CD8-positive, alpha-beta memory T cell (primary cell): ENCODE measurements at regions not wholly inside any gene's neighbourhood (a gene's known extent, or its start where the extent isn't known, plus 50 kb on each side); places are given as distances from the start of the nearest gene placed in this dataset.

Source experiments
- CTCF ChIA-PET: fragments of 350-600 bp; sonication (Branson Sonifier 250); formaldehyde crosslinking; loops from one replicate; lab custom pipeline; 2021; ENCODE audit warnings: antibody characterized with exemption; lab: Charles Lee
- POLR2A ChIA-PET: fragments of 350-600 bp; sonication (Branson Sonifier 250); formaldehyde crosslinking; loops from one replicate; lab custom pipeline; 2021; ENCODE audit warnings: antibody characterized with exemption; lab: Charles Lee
- DNase-seq, 5 donors: peaks; one replicate each; pipeline versions ENCODE4 v3.0.0 to v3.0.0-alpha.2; 2020 to 2022; ENCODE audit warnings: mixed read lengths in 1 of 5
- H3K27ac ChIP-seq: one replicate; pipeline ENCODE4 v1.7.0; 2013; ENCODE audit warnings: low read depth, mild to moderate bottlenecking, low read length, moderate library complexity
- H3K27me3 ChIP-seq: 2 replicates; pipeline ENCODE4 v1.7.0; 2013; ENCODE audit warnings: low read length, mild to moderate bottlenecking; ENCODE audit not compliant: insufficient read depth, poor library complexity, severe bottlenecking
- H3K36me3 ChIP-seq: 2 replicates; pipeline ENCODE4 v1.7.0; 2013; ENCODE audit warnings: mild to moderate bottlenecking, low read length, moderate library complexity; ENCODE audit not compliant: insufficient read depth
- H3K4me1 ChIP-seq: 2 replicates; pipeline ENCODE4 v1.7.0; 2013; ENCODE audit warnings: mild to moderate bottlenecking, low read length, moderate library complexity; ENCODE audit not compliant: insufficient read depth
- H3K4me3 ChIP-seq: 2 replicates; pipeline ENCODE4 v1.7.0; 2013; ENCODE audit warnings: mild to moderate bottlenecking, low read length
- H3K9me3 ChIP-seq: 2 replicates; pipeline ENCODE4 v1.7.0; 2013; ENCODE audit warnings: mild to moderate bottlenecking, low read length
- H3K27ac Mint-ChIP-seq, 8 donors: one replicate each; pipeline ENCODE4 v1.8.0; 2020 to 2021; ENCODE audit warnings: mixed read lengths in 8 of 8, mild to moderate bottlenecking in 6 of 8, inconsistent platforms in 3 of 8, moderate library complexity in 3 of 8
- H3K27me3 Mint-ChIP-seq, 2 donors: one replicate each; pipeline ENCODE4 v1.8.0; 2020 to 2021; ENCODE audit warnings: mixed read lengths in 2 of 2, mild to moderate bottlenecking in 1 of 2, moderate library complexity in 1 of 2
- H3K36me3 Mint-ChIP-seq, 3 donors: one replicate each; pipeline ENCODE4 v1.8.0; 2020 to 2021; ENCODE audit warnings: mixed read lengths in 3 of 3, inconsistent platforms in 1 of 3, mild to moderate bottlenecking in 1 of 3
- H3K4me1 Mint-ChIP-seq, 3 donors: one replicate each; pipeline ENCODE4 v1.8.0; 2020 to 2021; ENCODE audit warnings: mixed read lengths in 3 of 3, inconsistent platforms in 1 of 3, mild to moderate bottlenecking in 1 of 3
- H3K4me3 Mint-ChIP-seq, 7 donors: one replicate each; pipeline ENCODE4 v1.8.0; 2020 to 2021; ENCODE audit warnings: mixed read lengths in 7 of 7, mild to moderate bottlenecking in 6 of 7, moderate library complexity in 4 of 7, inconsistent platforms in 2 of 7
- H3K9me3 Mint-ChIP-seq, 5 donors: one replicate each; pipeline ENCODE4 v1.8.0; 2020 to 2022; ENCODE audit warnings: mixed read lengths in 5 of 5, mild to moderate bottlenecking in 3 of 5, moderate library complexity in 2 of 5, inconsistent platforms in 1 of 5

DNA sequence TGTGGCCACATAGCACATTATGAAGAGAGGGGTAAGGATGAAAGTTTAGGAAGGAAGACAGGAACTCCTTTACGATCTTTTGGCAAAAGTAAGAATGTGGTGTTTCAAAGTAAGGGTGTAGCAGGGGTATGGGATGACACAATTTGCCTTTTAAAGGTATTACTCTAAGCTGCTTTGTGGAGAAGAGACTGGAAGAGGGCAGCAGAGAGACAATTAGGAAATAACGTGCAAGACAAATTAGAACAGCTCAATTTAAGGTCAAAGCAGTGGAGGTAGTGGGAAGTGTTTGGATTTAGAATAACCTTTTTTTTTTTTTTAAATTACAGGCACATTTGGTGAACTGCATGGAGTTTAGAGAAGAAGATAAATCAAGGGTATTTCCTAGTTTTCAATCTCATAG lies 342.6 kb downstream of the NOVA1 start:
- no peak overlapping the region for H3K27ac Mint-ChIP-seq
- CTCF ChIA-PET: no interaction called here
- POLR2A ChIA-PET: no interaction called here
- no peak overlapping the region for H3K4me3 Mint-ChIP-seq
- no peak overlapping the region for H3K4me3 ChIP-seq
- H3K36me3 ChIP-seq: no peaks in the 10 kb centered on the region
- H3K9me3 Mint-ChIP-seq: peaks cover 5 to 24% (median 15%) of the 10 kb centered on the region in 5 donors
- no peaks in the 10 kb centered on the region for H3K9me3 ChIP-seq
- no peaks in the 10 kb centered on the region for H3K27me3 Mint-ChIP-seq
- DNase-seq: no peak
- no peaks in the 10 kb centered on the region for H3K4me1 Mint-ChIP-seq
- H3K27me3 ChIP-seq: no peaks in the 10 kb centered on the region
- H3K4me1 ChIP-seq: no peaks in the 10 kb centered on the region
- H3K27ac ChIP-seq: no peak overlapping the region
- no peaks in the 10 kb centered on the region for H3K36me3 Mint-ChIP-seq

DNA sequence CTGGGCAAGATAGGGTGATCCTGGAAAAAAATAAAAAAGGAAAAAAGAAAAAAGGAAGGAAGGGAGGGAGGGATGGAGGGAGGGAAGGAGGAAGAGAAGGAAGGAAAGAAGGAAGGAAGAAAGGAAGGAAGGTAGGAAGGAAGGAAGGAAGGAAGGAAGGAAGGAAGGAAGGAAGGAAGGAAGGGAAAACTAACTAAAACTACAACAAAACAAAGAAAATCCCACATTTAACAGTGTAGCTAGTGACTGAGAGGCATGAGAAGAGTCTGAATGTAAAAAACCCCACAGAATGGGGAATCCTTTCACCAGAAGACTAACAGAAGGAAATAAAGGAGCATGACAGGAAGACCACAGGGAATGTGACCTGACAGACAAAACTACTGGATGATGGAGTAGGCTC lies 345.7 kb downstream of the NOVA1 start:
- Mint-ChIP-seq H3K4me3 (no peak overlapping the region), H3K9me3 (peaks cover 7 to 29% (median 22%) of the 10 kb centered on the region in 5 donors), H3K4me1 (no peaks in the 10 kb centered on the region), H3K27ac (no peak overlapping the region), H3K27me3 (peaks cover 0 to 2% of the 10 kb centered on the region in 2 donors), H3K36me3 (no peaks in the 10 kb centered on the region)
- ChIA-PET CTCF (no interaction called here), POLR2A (no interaction called here)
- no peaks in the 10 kb centered on the region for H3K9me3 ChIP-seq
- no peaks in the 10 kb centered on the region for H3K36me3 ChIP-seq
- DNase-seq: no peak
- H3K27me3 ChIP-seq: no peaks in the 10 kb centered on the region
- H3K27ac ChIP-seq: no peak overlapping the region
- H3K4me3 ChIP-seq: no peak overlapping the region
- no peaks in the 10 kb centered on the region for H3K4me1 ChIP-seq

DNA sequence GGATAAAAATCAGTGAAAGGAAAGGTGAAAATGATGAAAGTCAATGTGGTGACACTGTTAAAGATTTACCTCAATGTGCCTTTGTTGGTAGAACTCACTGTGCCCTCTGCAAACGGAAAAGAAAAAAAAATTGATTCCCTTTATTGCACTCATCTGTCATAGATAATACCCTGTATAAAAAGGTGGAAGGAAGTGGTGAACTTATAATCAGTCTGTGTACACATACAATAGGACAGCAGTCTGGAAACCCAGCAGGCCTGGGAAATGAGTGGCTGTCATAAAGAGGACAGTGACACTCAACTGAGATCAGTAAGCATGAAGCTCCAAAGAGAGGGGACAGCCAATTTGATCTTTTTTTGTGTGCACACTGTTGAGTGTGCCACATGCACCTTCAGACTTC lies 364.7 kb downstream of the NOVA1 start:
- Mint-ChIP-seq H3K4me3 (no peak overlapping the region), H3K27me3 (no peaks in the 10 kb centered on the region), H3K27ac (no peak overlapping the region), H3K9me3 (peaks cover 4 to 13% (median 10%) of the 10 kb centered on the region in 5 donors), H3K36me3 (no peaks in the 10 kb centered on the region), H3K4me1 (no peaks in the 10 kb centered on the region)
- no peaks in the 10 kb centered on the region for H3K4me1 ChIP-seq
- no peaks in the 10 kb centered on the region for H3K36me3 ChIP-seq
- POLR2A ChIA-PET: no interaction called here
- no peak overlapping the region for H3K4me3 ChIP-seq
- H3K27ac ChIP-seq: no peak overlapping the region
- DNase-seq: no peak
- H3K27me3 ChIP-seq: no peaks in the 10 kb centered on the region
- CTCF ChIA-PET: no interaction called here
- no peaks in the 10 kb centered on the region for H3K9me3 ChIP-seq

DNA sequence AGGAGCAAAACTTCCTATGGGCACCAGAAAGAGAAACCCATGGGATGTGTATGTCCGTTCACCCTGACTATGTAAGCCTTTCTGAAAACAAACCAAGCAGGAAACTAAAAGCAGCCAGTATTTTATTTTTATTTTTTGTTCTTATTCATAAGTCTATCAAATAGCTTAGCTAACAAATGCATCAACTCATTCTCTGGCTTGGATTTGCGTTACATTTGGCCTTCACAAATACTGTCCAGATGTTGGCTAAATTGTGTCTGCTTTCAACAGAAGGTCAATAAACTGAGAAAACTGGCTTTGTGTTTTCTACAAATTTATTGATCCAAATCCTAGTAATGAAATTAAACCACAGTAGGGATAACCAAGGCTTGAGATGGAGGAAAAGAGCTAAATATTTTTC lies 379.0 kb downstream of the NOVA1 start:
- Mint-ChIP-seq H3K27me3 (no peaks in the 10 kb centered on the region), H3K4me1 (no peaks in the 10 kb centered on the region), H3K4me3 (no peak overlapping the region), H3K27ac (no peak overlapping the region), H3K9me3 (peaks cover 4 to 26% (median 13%) of the 10 kb centered on the region in 5 donors), H3K36me3 (no peaks in the 10 kb centered on the region)
- Histone ChIP-seq H3K9me3 (no peaks in the 10 kb centered on the region), H3K4me1 (no peaks in the 10 kb centered on the region), H3K27ac (no peak overlapping the region), H3K4me3 (no peak overlapping the region), H3K36me3 (no peaks in the 10 kb centered on the region), H3K27me3 (no peaks in the 10 kb centered on the region)
- ChIA-PET POLR2A (no interaction called here), CTCF (no interaction called here)
- no peak for DNase-seq

DNA sequence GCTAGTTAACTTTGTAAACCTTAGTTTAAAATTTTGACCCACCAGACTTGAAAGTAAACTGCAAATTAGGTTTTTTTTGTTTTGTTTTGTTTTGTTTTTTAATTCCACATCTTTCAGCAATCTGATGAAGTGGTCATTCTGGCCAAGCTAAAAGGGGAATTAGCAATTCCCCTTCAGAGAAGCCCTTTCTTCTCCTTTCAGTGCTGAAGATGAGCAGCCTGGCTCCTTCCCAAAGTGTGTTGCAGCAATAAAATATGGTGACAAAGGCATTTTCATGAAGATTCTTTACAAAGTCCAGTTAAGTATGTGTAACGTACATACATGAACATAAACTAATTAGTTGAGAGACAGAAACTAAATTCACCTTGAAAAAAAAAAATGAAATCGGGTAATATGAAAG lies 380.1 kb downstream of the NOVA1 start:
- Histone ChIP-seq H3K9me3 (no peaks in the 10 kb centered on the region), H3K36me3 (no peaks in the 10 kb centered on the region), H3K27ac (no peak overlapping the region), H3K4me1 (no peaks in the 10 kb centered on the region), H3K4me3 (no peak overlapping the region), H3K27me3 (no peaks in the 10 kb centered on the region)
- Mint-ChIP-seq H3K27me3 (no peaks in the 10 kb centered on the region), H3K4me3 (no peak overlapping the region), H3K4me1 (no peaks in the 10 kb centered on the region), H3K36me3 (no peaks in the 10 kb centered on the region), H3K27ac (no peak overlapping the region), H3K9me3 (peaks cover 11 to 25% (median 15%) of the 10 kb centered on the region in 5 donors)
- CTCF ChIA-PET: no interaction called here
- POLR2A ChIA-PET: no interaction called here
- no peak for DNase-seq

DNA sequence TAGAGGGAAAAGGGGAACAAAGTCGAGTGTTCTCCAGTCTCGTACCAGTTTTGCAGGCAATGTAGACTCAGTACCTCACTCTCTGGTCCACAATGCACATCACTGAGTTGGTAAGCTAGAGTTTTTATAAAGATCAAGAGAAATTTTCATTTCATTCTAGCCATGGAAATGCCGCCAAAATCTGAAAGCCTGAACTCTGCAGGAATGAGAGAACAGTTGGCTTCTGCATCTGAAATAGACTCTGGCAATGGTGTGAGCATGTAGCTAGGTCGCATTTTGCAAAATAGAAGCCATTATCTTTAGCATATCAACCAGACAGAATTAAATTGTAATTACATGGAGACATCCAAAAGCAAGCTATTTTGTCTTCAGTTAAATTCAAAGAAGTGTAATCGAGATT lies 381.0 kb downstream of the NOVA1 start:
- peaks cover 11 to 27% (median 16%) of the 10 kb centered on the region in 5 donors for H3K9me3 Mint-ChIP-seq
- no peaks in the 10 kb centered on the region for H3K36me3 Mint-ChIP-seq
- no peaks in the 10 kb centered on the region for H3K9me3 ChIP-seq
- no peaks in the 10 kb centered on the region for H3K27me3 ChIP-seq
- no peak overlapping the region for H3K27ac Mint-ChIP-seq
- no peak overlapping the region for H3K4me3 ChIP-seq
- H3K4me1 ChIP-seq: no peaks in the 10 kb centered on the region
- no peaks in the 10 kb centered on the region for H3K4me1 Mint-ChIP-seq
- no peak overlapping the region for H3K4me3 Mint-ChIP-seq
- ChIA-PET POLR2A (no interaction called here), CTCF (no interaction called here)
- DNase-seq: no peak
- H3K27me3 Mint-ChIP-seq: no peaks in the 10 kb centered on the region
- no peak overlapping the region for H3K27ac ChIP-seq
- H3K36me3 ChIP-seq: no peaks in the 10 kb centered on the region

DNA sequence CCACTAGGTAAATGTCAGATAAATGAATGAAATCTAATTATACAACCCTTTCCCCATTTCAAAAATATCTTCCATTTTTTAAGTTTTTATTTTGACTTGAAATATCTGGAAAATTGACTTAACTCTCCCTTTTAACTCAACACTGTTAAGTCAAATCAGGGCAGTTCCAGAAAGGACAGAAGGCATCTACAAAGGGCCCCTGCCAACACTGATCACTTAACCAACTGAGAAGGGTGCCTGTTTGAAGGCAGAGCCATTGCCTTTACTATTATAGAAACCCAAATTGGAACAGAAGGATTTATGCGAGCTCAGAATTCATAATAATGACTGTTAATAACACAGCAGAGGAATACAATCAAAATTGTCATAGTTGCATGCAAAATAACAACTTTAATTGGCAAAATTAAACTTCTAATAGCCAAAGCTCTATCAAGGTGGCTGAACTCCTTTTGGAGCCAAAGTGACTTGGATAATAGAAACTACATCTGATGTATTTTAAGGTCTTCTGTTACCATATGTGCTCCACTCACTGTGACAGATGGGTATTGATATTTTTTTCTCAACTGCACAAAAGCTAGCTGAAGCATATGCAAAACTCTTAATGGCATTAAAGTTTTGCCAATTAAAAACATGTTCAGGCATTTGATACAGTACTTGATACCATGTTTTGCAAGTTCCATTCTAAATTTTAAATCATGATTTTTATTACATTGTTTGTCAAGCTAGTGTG lies 383.8 kb downstream of the NOVA1 start:
- H3K27ac ChIP-seq: no peak overlapping the region
- H3K4me3 ChIP-seq: no peak overlapping the region
- CTCF ChIA-PET: no interaction called here
- no peak for DNase-seq
- Mint-ChIP-seq H3K4me3 (no peak overlapping the region), H3K27me3 (no peaks in the 10 kb centered on the region), H3K9me3 (peaks cover 4 to 24% (median 16%) of the 10 kb centered on the region in 5 donors), H3K4me1 (no peaks in the 10 kb centered on the region), H3K36me3 (no peaks in the 10 kb centered on the region), H3K27ac (peak overlapping the region in 1 of 8 donors; percentile 72)
- no peaks in the 10 kb centered on the region for H3K4me1 ChIP-seq
- H3K27me3 ChIP-seq: no peaks in the 10 kb centered on the region
- no peaks in the 10 kb centered on the region for H3K36me3 ChIP-seq
- no peaks in the 10 kb centered on the region for H3K9me3 ChIP-seq
- POLR2A ChIA-PET: no interaction called here

DNA sequence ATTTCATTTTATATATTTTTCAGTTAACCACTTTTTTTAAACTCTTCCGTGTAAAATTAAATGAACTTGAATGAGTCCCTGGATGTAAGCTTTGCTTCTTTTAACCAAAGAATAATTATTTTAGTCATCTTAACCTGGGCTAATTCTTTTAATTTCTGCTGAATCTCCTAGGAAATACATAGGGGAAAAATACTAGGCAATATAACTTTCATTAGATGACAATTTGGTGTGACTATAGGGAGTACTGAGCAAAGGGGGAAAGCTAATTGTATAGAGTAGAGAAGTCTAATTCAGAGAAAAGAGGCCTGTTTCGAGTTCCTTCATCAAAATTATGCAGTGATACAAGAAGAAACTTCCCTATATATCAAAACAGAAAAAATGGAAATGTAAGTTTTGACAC lies 388.1 kb downstream of the NOVA1 start:
- Histone ChIP-seq H3K4me1 (no peaks in the 10 kb centered on the region), H3K27me3 (no peaks in the 10 kb centered on the region), H3K27ac (no peak overlapping the region), H3K4me3 (no peak overlapping the region), H3K36me3 (no peaks in the 10 kb centered on the region), H3K9me3 (no peaks in the 10 kb centered on the region)
- ChIA-PET POLR2A (no interaction called here), CTCF (no interaction called here)
- Mint-ChIP-seq H3K4me3 (no peak overlapping the region), H3K9me3 (peaks cover 5 to 27% (median 13%) of the 10 kb centered on the region in 5 donors), H3K27me3 (no peaks in the 10 kb centered on the region), H3K36me3 (no peaks in the 10 kb centered on the region), H3K4me1 (no peaks in the 10 kb centered on the region), H3K27ac (no peak overlapping the region)
- no peak for DNase-seq
